OCI-LY1 (cell line): ENCODE measurements at regions not wholly inside any gene's neighbourhood (a gene's known extent, or its start where the extent isn't known, plus 50 kb on each side); places are given as distances from the start of the nearest gene placed in this dataset.

ENCODE experiments used
- CTCF ChIP-seq: fragments of 200-600 bp; sonication (generic), shearing (Covaris generic); IDR thresholded peaks from 2 replicates; pipeline ENCODE4 v1.5.1; 2017; ENCODE audit warnings: mild to moderate bottlenecking, antibody characterized with exemption, low read length, moderate library complexity, mixed read lengths
- EZH2 ChIP-seq: fragments of 200-600 bp; sonication (generic), shearing (Covaris generic); IDR thresholded peaks from 2 replicates; pipeline ENCODE4 v1.8.0; 2017; ENCODE audit warnings: borderline replicate concordance, mixed run types, mild to moderate bottlenecking, antibody characterized with exemption, low read length, moderate library complexity, mixed read lengths

- no peak for TF ChIP-seq CTCF
- TF ChIP-seq EZH2, result no peak
Measured at GRCh38 chr2:7676714-7677113, 759.5 kb downstream of the RNF144A start.
